Peyer's patch (tissue), 4 donors: ENCODE measurements at regions not wholly inside any gene's neighbourhood (a gene's known extent, or its start where the extent isn't known, plus 50 kb on each side); places are given as distances from the start of the nearest gene placed in this dataset.

Experiments
- POLR2A ChIP-seq, 2 donors: fragments of 450-650 bp; IDR thresholded peaks; one replicate each; pipeline ENCODE4 v1.5.1; 2017; ENCODE audit warnings: antibody characterized with exemption in 2 of 2, mild to moderate bottlenecking in 2 of 2, moderate library complexity in 2 of 2
- TF ChIP-seq, protein P1 (sequence below), 6 experiments: fragments of 450-650 bp in 4 of 6; fragments of 200-600 bp in 2 of 6; sonication (generic) in 1 of 6; IDR thresholded peaks; one replicate each; pipeline ENCODE4 v1.5.1; 2017 to 2019; ENCODE audit warnings: antibody characterized with exemption in 6 of 6, mild to moderate bottlenecking in 3 of 6, moderate library complexity in 1 of 6

DNA sequence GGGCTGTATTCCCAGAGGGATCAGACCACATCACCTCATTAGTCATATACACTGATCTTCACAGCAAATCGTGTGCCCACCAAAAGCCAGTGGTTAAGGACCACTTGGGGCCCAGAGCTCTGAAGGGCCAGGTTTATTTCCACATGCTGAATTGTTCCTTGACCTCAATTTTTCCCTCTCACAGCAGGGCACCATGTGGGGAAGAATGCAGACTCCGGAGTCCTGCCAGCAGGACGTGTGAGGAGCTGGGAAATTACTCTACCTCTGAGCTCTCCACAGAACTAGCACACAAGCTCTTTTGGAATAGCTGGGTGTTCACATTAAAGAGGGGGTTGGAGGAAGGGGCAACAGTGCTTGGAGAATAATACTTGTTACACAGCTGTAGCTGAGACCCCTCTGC is 57.6 kb upstream of the SEL1L start:
- no peak for TF ChIP-seq POLR2A (IDR thresholded peaks at IDR 0.05)
- TF ChIP-seq, protein P1, sequence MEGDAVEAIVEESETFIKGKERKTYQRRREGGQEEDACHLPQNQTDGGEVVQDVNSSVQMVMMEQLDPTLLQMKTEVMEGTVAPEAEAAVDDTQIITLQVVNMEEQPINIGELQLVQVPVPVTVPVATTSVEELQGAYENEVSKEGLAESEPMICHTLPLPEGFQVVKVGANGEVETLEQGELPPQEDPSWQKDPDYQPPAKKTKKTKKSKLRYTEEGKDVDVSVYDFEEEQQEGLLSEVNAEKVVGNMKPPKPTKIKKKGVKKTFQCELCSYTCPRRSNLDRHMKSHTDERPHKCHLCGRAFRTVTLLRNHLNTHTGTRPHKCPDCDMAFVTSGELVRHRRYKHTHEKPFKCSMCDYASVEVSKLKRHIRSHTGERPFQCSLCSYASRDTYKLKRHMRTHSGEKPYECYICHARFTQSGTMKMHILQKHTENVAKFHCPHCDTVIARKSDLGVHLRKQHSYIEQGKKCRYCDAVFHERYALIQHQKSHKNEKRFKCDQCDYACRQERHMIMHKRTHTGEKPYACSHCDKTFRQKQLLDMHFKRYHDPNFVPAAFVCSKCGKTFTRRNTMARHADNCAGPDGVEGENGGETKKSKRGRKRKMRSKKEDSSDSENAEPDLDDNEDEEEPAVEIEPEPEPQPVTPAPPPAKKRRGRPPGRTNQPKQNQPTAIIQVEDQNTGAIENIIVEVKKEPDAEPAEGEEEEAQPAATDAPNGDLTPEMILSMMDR (IDR thresholded peaks at IDR 0.05): no peak
